Cardiac fibroblast (primary cell): ENCODE measurements at regions not wholly inside any gene's neighbourhood (a gene's known extent, or its start where the extent isn't known, plus 50 kb on each side); places are given as distances from the start of the nearest gene placed in this dataset.

ENCODE experiments used
- DNase-seq, 2 donors: peaks; one replicate each; pipeline versions ENCODE4 v3.0.0 to v3.0.0-alpha.2; 2010; ENCODE audit warnings: low read depth in 2 of 2
- H3K4me3 ChIP-seq, 2 donors: replicated peaks in 1 of 2; 1 replicate in 1 of 2; 2 replicates in 1 of 2; pipeline ENCODE4 v1.5.1; 2011; ENCODE audit warnings: low read depth in 2 of 2, low read length in 2 of 2, mild to moderate bottlenecking in 2 of 2, moderate library complexity in 1 of 2
- CTCF ChIP-seq: IDR thresholded peaks from one replicate; pipeline ENCODE4 v1.5.1; 2011; ENCODE audit warnings: low read depth, mild to moderate bottlenecking, low read length, inconsistent platforms

- no peak for TF ChIP-seq CTCF
- H3K4me3 ChIP-seq, result no peak overlapping the region
- DNase-seq, result no peak
Observed at GRCh38 chr20:55919319-55919718, 86.0 kb downstream of the CBLN4 start.

GRCh38 chr20:55918471-55918870 lies 86.8 kb downstream of the CBLN4 start:
- no peak for DNase-seq
- H3K4me3 ChIP-seq, result no peak overlapping the region
- TF ChIP-seq CTCF, result no peak

GRCh38 chr20:55893031-55893430 lies 112.3 kb downstream of the CBLN4 start:
- no peak overlapping the region for H3K4me3 ChIP-seq
- no peak for TF ChIP-seq CTCF
- DNase-seq, result peak in 1 of 2 donors; percentile 2

- DNase-seq, result peak in 1 of 2 donors; percentile 1
- H3K4me3 ChIP-seq, result no peak overlapping the region
- no peak for TF ChIP-seq CTCF
Observed at GRCh38 chr20:55888685-55889084, 116.6 kb downstream of the CBLN4 start.

GRCh38 chr20:55882910-55883309 lies 122.4 kb downstream of the CBLN4 start:
- H3K4me3 ChIP-seq, result no peak overlapping the region
- no peak for DNase-seq

GRCh38 chr20:55882286-55882685 lies 123.0 kb downstream of the CBLN4 start:
- H3K4me3 ChIP-seq, result no peak overlapping the region
- no peak for TF ChIP-seq CTCF
- no peak for DNase-seq

More at GRCh38 chr20:55882910-55883309, 122.4 kb downstream of the CBLN4 start:
- TF ChIP-seq CTCF, result no peak

- TF ChIP-seq CTCF, result no peak
- H3K4me3 ChIP-seq, result no peak overlapping the region
- DNase-seq, result no peak
Observed at GRCh38 chr20:55881204-55881603, 124.1 kb downstream of the CBLN4 start.
